HEK293T (cell line): ENCODE measurements at regions not wholly inside any gene's neighbourhood (a gene's known extent, or its start where the extent isn't known, plus 50 kb on each side); places are given as distances from the start of the nearest gene placed in this dataset.

ENCODE experiments used
- CTBP1 ChIP-seq: fragments of 450-650 bp; IDR thresholded peaks from 2 replicates; pipeline ENCODE4 v1.6.1; 2016; ENCODE audit warnings: borderline replicate concordance
- ELF4 ChIP-seq: fragments of 450-650 bp; IDR thresholded peaks from 2 replicates; pipeline ENCODE4 v1.6.1; 2017; ENCODE audit warnings: antibody characterized with exemption
- FOXK2 ChIP-seq: fragments of 450-650 bp; IDR thresholded peaks from 2 replicates; pipeline ENCODE4 v1.6.1; 2016; ENCODE audit warnings: mild to moderate bottlenecking
- FOXM1 ChIP-seq: fragments of 450-650 bp; IDR thresholded peaks from 2 replicates; pipeline ENCODE4 v1.6.1; 2017; ENCODE audit warnings: mild to moderate bottlenecking, borderline replicate concordance
- HDGF ChIP-seq: fragments of 450-650 bp; IDR thresholded peaks from 2 replicates; pipeline ENCODE4 v1.6.1; 2017; ENCODE audit warnings: antibody characterized with exemption, borderline replicate concordance
- LEF1 ChIP-seq: fragments of 450-650 bp; IDR thresholded peaks from 2 replicates; pipeline ENCODE4 v1.6.1; 2017; ENCODE audit warnings: mild to moderate bottlenecking, borderline replicate concordance
- SP1 ChIP-seq: fragments of 450-650 bp; IDR thresholded peaks from 2 replicates; pipeline ENCODE4 v1.6.1; 2017
- TF ChIP-seq, protein P1 (sequence below): fragments of 450-650 bp; IDR thresholded peaks from 2 replicates; pipeline ENCODE4 v1.6.1; 2016

DNA sequence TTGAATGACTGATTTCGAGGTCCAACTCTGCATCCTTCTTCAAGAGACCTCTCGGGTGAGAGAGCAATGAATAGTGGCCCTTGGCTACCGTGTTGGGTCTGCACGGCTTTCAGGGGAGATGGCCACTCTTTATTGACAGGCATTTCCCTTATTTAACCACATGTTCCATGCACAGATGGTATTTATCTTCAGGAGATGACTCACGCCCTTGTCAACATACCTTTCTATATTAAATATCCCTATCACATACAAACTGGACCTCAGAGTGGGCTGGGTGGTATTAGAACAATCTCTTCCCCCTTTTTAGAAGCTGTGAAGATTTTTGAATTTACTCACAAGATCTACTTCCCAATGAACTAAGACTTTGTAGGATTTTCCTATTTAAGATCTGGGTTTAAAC, 109.6 kb upstream of the CDC42EP3 start:
- TF ChIP-seq, protein P1, sequence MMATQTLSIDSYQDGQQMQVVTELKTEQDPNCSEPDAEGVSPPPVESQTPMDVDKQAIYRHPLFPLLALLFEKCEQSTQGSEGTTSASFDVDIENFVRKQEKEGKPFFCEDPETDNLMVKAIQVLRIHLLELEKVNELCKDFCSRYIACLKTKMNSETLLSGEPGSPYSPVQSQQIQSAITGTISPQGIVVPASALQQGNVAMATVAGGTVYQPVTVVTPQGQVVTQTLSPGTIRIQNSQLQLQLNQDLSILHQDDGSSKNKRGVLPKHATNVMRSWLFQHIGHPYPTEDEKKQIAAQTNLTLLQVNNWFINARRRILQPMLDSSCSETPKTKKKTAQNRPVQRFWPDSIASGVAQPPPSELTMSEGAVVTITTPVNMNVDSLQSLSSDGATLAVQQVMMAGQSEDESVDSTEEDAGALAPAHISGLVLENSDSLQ, result no peak
- TF ChIP-seq CTBP1 (no peak), HDGF (no peak), ELF4 (no peak), FOXM1 (no peak), LEF1 (no peak), SP1 (no peak), FOXK2 (no peak)
